Right lobe of liver (tissue), 6 donors: ENCODE measurements at regions not wholly inside any gene's neighbourhood (a gene's known extent, or its start where the extent isn't known, plus 50 kb on each side); places are given as distances from the start of the nearest gene placed in this dataset.

Source experiments
- ATAC-seq, 4 donors: fragments of 200-7000 bp; cut with Tn5 transposase; one replicate each; pipeline ENCODE4 v1.9.1; 2020; ENCODE audit warnings: mild to moderate bottlenecking in 4 of 4, moderate library complexity in 4 of 4
- DNase-seq, 3 donors: peaks; one replicate each; pipeline ENCODE4 v3.0.0-alpha.2; 2020
- H3K27ac ChIP-seq, 3 donors: fragments of 200-600 bp; one replicate each; pipeline ENCODE4 v1.8.0; 2022
- H3K27me3 ChIP-seq, 2 donors: fragments of 200-600 bp; one replicate each; pipeline ENCODE4 v1.8.0; 2022
- H3K36me3 ChIP-seq, 4 donors: fragments of 200-600 bp; sonication (generic) in 1 of 4; one replicate each; pipeline versions ENCODE4 v1.5.1 to v1.8.0; 2017 to 2022; ENCODE audit warnings: control low read depth in 1 of 4
- H3K4me1 ChIP-seq, 4 donors: fragments of 200-600 bp; sonication (generic) in 1 of 4; one replicate each; pipeline versions ENCODE4 v1.5.1 to v1.8.0; 2017 to 2022; ENCODE audit warnings: control low read depth in 1 of 4
- H3K4me3 ChIP-seq, 3 donors: fragments of 200-600 bp; one replicate each; pipeline ENCODE4 v1.8.0; 2022
- H3K9me3 ChIP-seq, 4 donors: fragments of 200-600 bp; sonication (generic) in 1 of 4; one replicate each; pipeline versions ENCODE4 v1.5.1 to v1.8.0; 2017 to 2022; ENCODE audit warnings: control low read depth in 1 of 4
- POLR2A ChIP-seq: fragments of 450-650 bp; IDR thresholded peaks from one replicate; pipeline ENCODE4 v1.6.1; 2017; ENCODE audit warnings: antibody characterized with exemption, mild to moderate bottlenecking
- WGBS: methylation state at CpG from one replicate; pipeline ENCODE4 v1.1.6; 2018; ENCODE audit warnings: low coverage, low lambda C conversion rate; ENCODE audit not compliant: insufficient coverage; ENCODE audit errors: missing lambda C conversion rate; 5-methylcytosine and 5-hydroxymethylcytosine counted together
- intact Hi-C, 2 donors: fragments of 100-400 bp; cut with DNase I; formaldehyde crosslinking; loops; one replicate each; pipeline versions ENCODE4 v1.11.2 to v1.14.1; 2022
- TF ChIP-seq, protein P1 (sequence below), 4 donors: fragments of 200-600 bp in 3 of 4; fragments of 450-650 bp in 1 of 4; IDR thresholded peaks; one replicate each; pipeline versions ENCODE4 v1.5.1 to v1.8.0; 2016 to 2022; ENCODE audit warnings: antibody characterized with exemption in 4 of 4, mild to moderate bottlenecking in 2 of 4
- donor health status: DM: no; HTN: yes; CAD: no.
- donor health status: DM: no; HTN: no; CAD: no.
- donor health status: DM: no; HTN: no; CAD: no.
- donor health status: DM: no; HTN: yes; CAD: no.
- donor health status: DM: no; HTN: yes; CAD: no.

DNA sequence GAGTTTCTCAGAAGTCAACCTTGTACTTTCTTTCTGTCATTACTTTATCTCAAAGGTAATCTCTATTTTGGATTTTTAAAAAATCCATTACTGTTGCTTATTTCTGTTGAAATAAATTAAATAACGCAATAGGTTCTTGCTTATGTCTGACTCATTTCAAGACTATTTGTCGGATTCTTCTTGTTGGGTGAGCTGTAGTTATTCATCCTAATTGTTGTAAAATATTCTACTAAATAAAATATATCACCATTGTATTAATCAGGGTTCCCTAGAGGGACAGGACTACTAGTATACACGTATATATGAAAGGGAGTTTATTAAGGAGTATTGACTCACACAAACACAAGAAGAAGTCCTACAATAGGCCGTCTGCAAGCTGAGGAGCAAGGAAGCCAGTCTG is 403.9 kb upstream of the CYRIA start:
- no peaks in the 10 kb centered on the region for H3K36me3 ChIP-seq
- H3K27me3 ChIP-seq = no peaks in the 10 kb centered on the region
- no peak overlapping the region for H3K4me3 ChIP-seq
- intact Hi-C loops = no loop called here
- DNase-seq = no peak
- no peaks in the 10 kb centered on the region for H3K9me3 ChIP-seq
- TF ChIP-seq POLR2A = no peak
- TF ChIP-seq, protein P1, sequence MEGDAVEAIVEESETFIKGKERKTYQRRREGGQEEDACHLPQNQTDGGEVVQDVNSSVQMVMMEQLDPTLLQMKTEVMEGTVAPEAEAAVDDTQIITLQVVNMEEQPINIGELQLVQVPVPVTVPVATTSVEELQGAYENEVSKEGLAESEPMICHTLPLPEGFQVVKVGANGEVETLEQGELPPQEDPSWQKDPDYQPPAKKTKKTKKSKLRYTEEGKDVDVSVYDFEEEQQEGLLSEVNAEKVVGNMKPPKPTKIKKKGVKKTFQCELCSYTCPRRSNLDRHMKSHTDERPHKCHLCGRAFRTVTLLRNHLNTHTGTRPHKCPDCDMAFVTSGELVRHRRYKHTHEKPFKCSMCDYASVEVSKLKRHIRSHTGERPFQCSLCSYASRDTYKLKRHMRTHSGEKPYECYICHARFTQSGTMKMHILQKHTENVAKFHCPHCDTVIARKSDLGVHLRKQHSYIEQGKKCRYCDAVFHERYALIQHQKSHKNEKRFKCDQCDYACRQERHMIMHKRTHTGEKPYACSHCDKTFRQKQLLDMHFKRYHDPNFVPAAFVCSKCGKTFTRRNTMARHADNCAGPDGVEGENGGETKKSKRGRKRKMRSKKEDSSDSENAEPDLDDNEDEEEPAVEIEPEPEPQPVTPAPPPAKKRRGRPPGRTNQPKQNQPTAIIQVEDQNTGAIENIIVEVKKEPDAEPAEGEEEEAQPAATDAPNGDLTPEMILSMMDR (IDR thresholded peaks at IDR 0.05) = no peak
- no peak for ATAC-seq
- WGBS = 73% methylated on average over 4 of the region's 4 CpGs
- H3K27ac ChIP-seq = no peak overlapping the region
- no peaks in the 10 kb centered on the region for H3K4me1 ChIP-seq

DNA sequence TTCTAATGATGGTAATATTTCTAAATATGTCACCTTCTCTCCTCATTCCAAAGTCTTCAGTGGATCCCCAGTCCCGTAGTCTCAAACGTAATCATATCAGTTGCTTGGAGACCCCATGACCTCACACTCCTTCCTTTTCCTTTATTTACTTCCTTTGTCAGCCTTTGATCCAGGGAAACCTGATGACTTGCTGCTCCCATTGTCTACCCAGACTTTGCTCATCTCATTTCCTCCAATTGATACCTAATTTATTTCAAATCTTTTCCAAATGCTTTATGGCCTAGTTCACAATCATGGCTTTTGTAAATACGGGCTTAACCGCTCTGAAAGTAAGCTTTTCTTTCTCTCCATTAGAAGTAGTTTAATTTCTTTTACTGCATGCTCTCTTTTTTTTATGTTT is 402.4 kb upstream of the CYRIA start:
- Histone ChIP-seq H3K27ac (no peak overlapping the region), H3K27me3 (no peaks in the 10 kb centered on the region), H3K4me1 (no peaks in the 10 kb centered on the region), H3K36me3 (no peaks in the 10 kb centered on the region), H3K4me3 (no peak overlapping the region), H3K9me3 (no peaks in the 10 kb centered on the region)
- DNase-seq (no peak), ATAC-seq (no peak)
- TF ChIP-seq, protein P1 (IDR thresholded peaks at IDR 0.05) = no peak
- no peak for TF ChIP-seq POLR2A
- intact Hi-C loops = no loop called here
- 61% methylated on average over 4 of the region's 4 CpGs for WGBS

DNA sequence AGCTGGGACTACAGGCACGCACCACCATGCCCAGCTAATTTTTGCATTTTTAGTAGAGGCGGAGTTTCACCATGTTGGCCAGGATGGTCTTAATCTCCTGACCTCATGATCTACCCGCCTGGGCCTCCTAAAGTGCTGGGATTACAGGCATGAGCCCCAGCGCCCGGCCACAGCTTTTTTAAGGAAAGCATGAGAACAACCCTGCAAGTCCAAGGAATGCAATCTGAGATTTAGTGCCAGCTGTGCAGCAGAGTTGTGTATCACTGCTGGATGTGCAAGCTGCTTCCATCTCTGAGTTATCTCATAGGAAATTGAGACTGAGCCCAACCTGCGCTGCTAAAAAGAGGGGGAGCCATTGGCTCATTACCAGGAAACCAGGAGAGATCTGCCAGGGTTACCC is 399.9 kb upstream of the CYRIA start:
- Histone ChIP-seq H3K9me3 (no peaks in the 10 kb centered on the region), H3K27ac (no peak overlapping the region), H3K4me1 (no peaks in the 10 kb centered on the region), H3K4me3 (no peak overlapping the region), H3K27me3 (no peaks in the 10 kb centered on the region), H3K36me3 (no peaks in the 10 kb centered on the region)
- 72% methylated on average over 6 of the region's 6 CpGs for WGBS
- ATAC-seq (no peak), DNase-seq (no peak)
- intact Hi-C loops = no loop called here
- TF ChIP-seq, protein P1 (IDR thresholded peaks at IDR 0.05) = no peak
- no peak for TF ChIP-seq POLR2A

DNA sequence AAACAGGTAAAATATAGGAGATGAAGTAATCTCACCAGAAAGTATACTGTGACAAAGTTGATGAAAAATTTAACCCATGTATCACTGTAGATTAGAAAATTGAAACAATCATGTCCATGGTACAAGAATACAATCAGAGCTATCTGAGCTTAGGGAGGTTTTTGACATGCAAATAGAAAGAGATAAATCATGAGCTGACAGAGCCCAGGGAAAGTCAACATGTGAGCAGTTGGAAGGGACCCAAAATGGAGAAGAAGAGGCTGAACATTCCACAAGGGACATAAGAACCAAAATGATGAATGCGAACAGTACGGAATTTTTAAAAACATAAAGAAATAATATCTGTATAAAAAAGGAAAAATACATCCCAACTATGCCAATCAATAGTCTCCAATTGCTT is 395.4 kb upstream of the CYRIA start:
- intact Hi-C loops = no loop called here
- no peak overlapping the region for H3K27ac ChIP-seq
- no peak for DNase-seq
- H3K36me3 ChIP-seq = no peaks in the 10 kb centered on the region
- H3K9me3 ChIP-seq = no peaks in the 10 kb centered on the region
- no peak overlapping the region for H3K4me3 ChIP-seq
- no peaks in the 10 kb centered on the region for H3K4me1 ChIP-seq
- TF ChIP-seq POLR2A = no peak
- TF ChIP-seq, protein P1 (IDR thresholded peaks at IDR 0.05) = no peak
- no peaks in the 10 kb centered on the region for H3K27me3 ChIP-seq
- ATAC-seq = no peak
- WGBS = 80% methylated on average over 2 of the region's 2 CpGs

DNA sequence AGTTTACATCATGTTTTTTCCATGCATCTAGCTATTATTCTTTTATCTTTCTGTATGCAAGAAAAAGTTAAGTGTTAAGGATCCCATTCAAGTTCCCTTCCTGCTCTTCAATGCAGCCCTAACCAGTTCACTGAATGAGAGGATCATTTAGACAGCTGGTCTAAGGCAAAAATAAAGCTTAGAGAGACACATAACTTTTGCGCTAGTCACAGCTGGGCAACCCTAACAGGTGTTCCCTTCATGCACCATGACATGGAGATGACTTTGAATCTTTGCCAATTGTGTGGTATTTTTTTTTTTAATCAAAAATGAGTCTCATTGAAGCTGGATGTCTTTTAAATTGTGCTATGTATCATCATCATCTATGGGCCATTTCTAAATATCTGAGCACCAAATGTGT is 393.8 kb upstream of the CYRIA start:
- Histone ChIP-seq H3K9me3 (no peaks in the 10 kb centered on the region), H3K27ac (no peak overlapping the region), H3K27me3 (no peaks in the 10 kb centered on the region), H3K36me3 (no peaks in the 10 kb centered on the region), H3K4me1 (no peaks in the 10 kb centered on the region), H3K4me3 (no peak overlapping the region)
- TF ChIP-seq POLR2A = no peak
- TF ChIP-seq, protein P1 (IDR thresholded peaks at IDR 0.05) = no peak
- 71% methylated on average over 1 of the region's 1 CpG for WGBS
- intact Hi-C loops = no loop called here
- ATAC-seq (no peak), DNase-seq (no peak)
